ENCODE measurements at regions not wholly inside any gene's neighbourhood (a gene's known extent, or its start where the extent isn't known, plus 50 kb on each side); places are given as distances from the start of the nearest gene placed in this dataset.

DNA sequence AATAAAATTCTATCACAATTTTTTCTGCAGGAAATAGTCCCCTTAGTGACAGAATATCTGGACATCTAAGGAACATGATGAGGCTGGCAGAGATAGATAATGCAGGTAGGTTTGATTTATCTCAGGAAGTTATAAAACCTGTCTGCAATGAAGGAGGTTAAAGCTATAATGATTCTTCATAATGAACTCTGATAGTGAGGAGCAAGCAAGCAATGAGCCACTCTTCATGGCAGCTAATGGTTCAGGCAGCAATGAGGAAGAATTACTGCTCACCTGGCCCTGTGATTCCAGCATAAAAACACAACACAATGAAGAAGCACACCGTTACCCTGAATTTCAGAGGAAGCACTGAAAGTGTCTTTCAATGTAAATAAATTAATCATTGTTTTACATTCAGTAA lies 599.6 kb upstream of the PKDCC start:
- TF ChIP-seq, protein P1, sequence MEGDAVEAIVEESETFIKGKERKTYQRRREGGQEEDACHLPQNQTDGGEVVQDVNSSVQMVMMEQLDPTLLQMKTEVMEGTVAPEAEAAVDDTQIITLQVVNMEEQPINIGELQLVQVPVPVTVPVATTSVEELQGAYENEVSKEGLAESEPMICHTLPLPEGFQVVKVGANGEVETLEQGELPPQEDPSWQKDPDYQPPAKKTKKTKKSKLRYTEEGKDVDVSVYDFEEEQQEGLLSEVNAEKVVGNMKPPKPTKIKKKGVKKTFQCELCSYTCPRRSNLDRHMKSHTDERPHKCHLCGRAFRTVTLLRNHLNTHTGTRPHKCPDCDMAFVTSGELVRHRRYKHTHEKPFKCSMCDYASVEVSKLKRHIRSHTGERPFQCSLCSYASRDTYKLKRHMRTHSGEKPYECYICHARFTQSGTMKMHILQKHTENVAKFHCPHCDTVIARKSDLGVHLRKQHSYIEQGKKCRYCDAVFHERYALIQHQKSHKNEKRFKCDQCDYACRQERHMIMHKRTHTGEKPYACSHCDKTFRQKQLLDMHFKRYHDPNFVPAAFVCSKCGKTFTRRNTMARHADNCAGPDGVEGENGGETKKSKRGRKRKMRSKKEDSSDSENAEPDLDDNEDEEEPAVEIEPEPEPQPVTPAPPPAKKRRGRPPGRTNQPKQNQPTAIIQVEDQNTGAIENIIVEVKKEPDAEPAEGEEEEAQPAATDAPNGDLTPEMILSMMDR (IDR thresholded peaks at IDR 0.05; ENCODE audit: insufficient read depth, low read depth, low read length): no peak
- no peak for TF ChIP-seq EZH2 (IDR thresholded peaks at IDR 0.05; ENCODE audit: insufficient read depth, low read length)

Data from astrocyte (in vitro differentiated cells and primary cell).